ENCODE measurements at regions not wholly inside any gene's neighbourhood (a gene's known extent, or its start where the extent isn't known, plus 50 kb on each side); places are given as distances from the start of the nearest gene placed in this dataset.

- Histone ChIP-seq H3K4me3 (ENCODE audit: low read depth in 1 of 2, low read length in 2 of 2) (no peak overlapping the region), H3K36me3 (ENCODE audit: control insufficient read depth in 1 of 2, insufficient read depth in 2 of 2, low read length in 2 of 2) (no peaks in the 10 kb centered on the region), H3K27me3 (ENCODE audit: control insufficient read depth in 1 of 2, insufficient read depth in 2 of 2, low read length in 2 of 2) (no peaks in the 10 kb centered on the region), H3K27ac (ENCODE audit: low read depth, low read length) (no peak overlapping the region), H3K9ac (ENCODE audit: low read depth in 1 of 2, low read length in 2 of 2) (no peak overlapping the region), H3K9me3 (ENCODE audit: control insufficient read depth in 1 of 2, low read length in 2 of 2) (peaks cover 3 to 11% of the 10 kb centered on the region in 2 donors), H3K4me1 (ENCODE audit: control insufficient read depth in 1 of 2, insufficient read depth in 2 of 2, low read length in 2 of 2) (no peaks in the 10 kb centered on the region)
Observed at GRCh38 chr13:85095418-85096272, 703.6 kb downstream of the SLITRK6 start.

- Histone ChIP-seq H3K36me3 (ENCODE audit: control insufficient read depth in 1 of 2, insufficient read depth in 2 of 2, low read length in 2 of 2) (no peaks in the 10 kb centered on the region), H3K27ac (ENCODE audit: low read depth, low read length) (no peak overlapping the region)
Observed at GRCh38 chr13:85093808-85094207, 705.4 kb downstream of the SLITRK6 start.

GRCh38 chr13:85091631-85092234 lies 707.5 kb downstream of the SLITRK6 start:
- H3K27ac ChIP-seq (ENCODE audit: low read depth, low read length) = no peak overlapping the region
- no peaks in the 10 kb centered on the region for H3K4me1 ChIP-seq (ENCODE audit: control insufficient read depth in 1 of 2, insufficient read depth in 2 of 2, low read length in 2 of 2)
- no peaks in the 10 kb centered on the region for H3K27me3 ChIP-seq (ENCODE audit: control insufficient read depth in 1 of 2, insufficient read depth in 2 of 2, low read length in 2 of 2)
- no peak overlapping the region for H3K9ac ChIP-seq (ENCODE audit: low read depth in 1 of 2, low read length in 2 of 2)
- H3K4me3 ChIP-seq (ENCODE audit: low read depth in 1 of 2, low read length in 2 of 2) = no peak overlapping the region
- H3K36me3 ChIP-seq (ENCODE audit: control insufficient read depth in 1 of 2, insufficient read depth in 2 of 2, low read length in 2 of 2) = no peaks in the 10 kb centered on the region
- peaks cover 0 to 2% of the 10 kb centered on the region in 2 donors for H3K9me3 ChIP-seq (ENCODE audit: control insufficient read depth in 1 of 2, low read length in 2 of 2)

More at GRCh38 chr13:85093808-85094207, 705.4 kb downstream of the SLITRK6 start:
- no peak overlapping the region for H3K4me3 ChIP-seq (ENCODE audit: low read depth in 1 of 2, low read length in 2 of 2)
- H3K4me1 ChIP-seq (ENCODE audit: control insufficient read depth in 1 of 2, insufficient read depth in 2 of 2, low read length in 2 of 2) = no peaks in the 10 kb centered on the region
- no peaks in the 10 kb centered on the region for H3K27me3 ChIP-seq (ENCODE audit: control insufficient read depth in 1 of 2, insufficient read depth in 2 of 2, low read length in 2 of 2)
- no peak overlapping the region for H3K9ac ChIP-seq (ENCODE audit: low read depth in 1 of 2, low read length in 2 of 2)
- peaks cover 3 to 5% of the 10 kb centered on the region in 2 donors for H3K9me3 ChIP-seq (ENCODE audit: control insufficient read depth in 1 of 2, low read length in 2 of 2)

GRCh38 chr13:85089186-85089585 lies 710.0 kb downstream of the SLITRK6 start:
- Histone ChIP-seq H3K4me1 (ENCODE audit: control insufficient read depth in 1 of 2, insufficient read depth in 2 of 2, low read length in 2 of 2) (no peaks in the 10 kb centered on the region), H3K27me3 (ENCODE audit: control insufficient read depth in 1 of 2, insufficient read depth in 2 of 2, low read length in 2 of 2) (no peaks in the 10 kb centered on the region), H3K4me3 (ENCODE audit: low read depth in 1 of 2, low read length in 2 of 2) (no peak overlapping the region), H3K9ac (ENCODE audit: low read depth in 1 of 2, low read length in 2 of 2) (no peak overlapping the region), H3K36me3 (ENCODE audit: control insufficient read depth in 1 of 2, insufficient read depth in 2 of 2, low read length in 2 of 2) (no peaks in the 10 kb centered on the region), H3K9me3 (ENCODE audit: control insufficient read depth in 1 of 2, low read length in 2 of 2) (peaks cover 0 to 2% of the 10 kb centered on the region in 2 donors), H3K27ac (ENCODE audit: low read depth, low read length) (no peak overlapping the region)

- no peaks in the 10 kb centered on the region for H3K36me3 ChIP-seq (ENCODE audit: control insufficient read depth in 1 of 2, insufficient read depth in 2 of 2, low read length in 2 of 2)
- no peaks in the 10 kb centered on the region for H3K4me1 ChIP-seq (ENCODE audit: control insufficient read depth in 1 of 2, insufficient read depth in 2 of 2, low read length in 2 of 2)
- H3K4me3 ChIP-seq (ENCODE audit: low read depth in 1 of 2, low read length in 2 of 2) = no peak overlapping the region
- H3K9ac ChIP-seq (ENCODE audit: low read depth in 1 of 2, low read length in 2 of 2) = no peak overlapping the region
- no peak overlapping the region for H3K27ac ChIP-seq (ENCODE audit: low read depth, low read length)
- H3K27me3 ChIP-seq (ENCODE audit: control insufficient read depth in 1 of 2, insufficient read depth in 2 of 2, low read length in 2 of 2) = no peaks in the 10 kb centered on the region
- H3K9me3 ChIP-seq (ENCODE audit: control insufficient read depth in 1 of 2, low read length in 2 of 2) = peaks cover 4 to 6% of the 10 kb centered on the region in 2 donors
Observed at GRCh38 chr13:85080691-85081090, 718.5 kb downstream of the SLITRK6 start.

- H3K27ac ChIP-seq (ENCODE audit: low read depth, low read length) = no peak overlapping the region
- H3K36me3 ChIP-seq (ENCODE audit: control insufficient read depth in 1 of 2, insufficient read depth in 2 of 2, low read length in 2 of 2) = no peaks in the 10 kb centered on the region
- peaks cover 0 to 8% of the 10 kb centered on the region in 2 donors for H3K9me3 ChIP-seq (ENCODE audit: control insufficient read depth in 1 of 2, low read length in 2 of 2)
- H3K9ac ChIP-seq (ENCODE audit: low read depth in 1 of 2, low read length in 2 of 2) = no peak overlapping the region
- no peaks in the 10 kb centered on the region for H3K27me3 ChIP-seq (ENCODE audit: control insufficient read depth in 1 of 2, insufficient read depth in 2 of 2, low read length in 2 of 2)
- no peaks in the 10 kb centered on the region for H3K4me1 ChIP-seq (ENCODE audit: control insufficient read depth in 1 of 2, insufficient read depth in 2 of 2, low read length in 2 of 2)
- H3K4me3 ChIP-seq (ENCODE audit: low read depth in 1 of 2, low read length in 2 of 2) = no peak overlapping the region
Observed at GRCh38 chr13:85076343-85076742, 722.9 kb downstream of the SLITRK6 start.

- Histone ChIP-seq H3K36me3 (ENCODE audit: control insufficient read depth in 1 of 2, insufficient read depth in 2 of 2, low read length in 2 of 2) (no peaks in the 10 kb centered on the region), H3K9me3 (ENCODE audit: control insufficient read depth in 1 of 2, low read length in 2 of 2) (peaks cover 3 to 5% of the 10 kb centered on the region in 2 donors), H3K4me3 (ENCODE audit: low read depth in 1 of 2, low read length in 2 of 2) (no peak overlapping the region), H3K27ac (ENCODE audit: low read depth, low read length) (no peak overlapping the region), H3K9ac (ENCODE audit: low read depth in 1 of 2, low read length in 2 of 2) (no peak overlapping the region), H3K4me1 (ENCODE audit: control insufficient read depth in 1 of 2, insufficient read depth in 2 of 2, low read length in 2 of 2) (no peaks in the 10 kb centered on the region), H3K27me3 (ENCODE audit: control insufficient read depth in 1 of 2, insufficient read depth in 2 of 2, low read length in 2 of 2) (no peaks in the 10 kb centered on the region)
Observed at GRCh38 chr13:85074543-85075313, 724.5 kb downstream of the SLITRK6 start.

- H3K27ac ChIP-seq (ENCODE audit: low read depth, low read length) = no peak overlapping the region
- no peaks in the 10 kb centered on the region for H3K36me3 ChIP-seq (ENCODE audit: control insufficient read depth in 1 of 2, insufficient read depth in 2 of 2, low read length in 2 of 2)
- peaks cover 0 to 12% of the 10 kb centered on the region in 2 donors for H3K9me3 ChIP-seq (ENCODE audit: control insufficient read depth in 1 of 2, low read length in 2 of 2)
- H3K4me1 ChIP-seq (ENCODE audit: control insufficient read depth in 1 of 2, insufficient read depth in 2 of 2, low read length in 2 of 2) = no peaks in the 10 kb centered on the region
- H3K4me3 ChIP-seq (ENCODE audit: low read depth in 1 of 2, low read length in 2 of 2) = no peak overlapping the region
- no peak overlapping the region for H3K9ac ChIP-seq (ENCODE audit: low read depth in 1 of 2, low read length in 2 of 2)
- H3K27me3 ChIP-seq (ENCODE audit: control insufficient read depth in 1 of 2, insufficient read depth in 2 of 2, low read length in 2 of 2) = no peaks in the 10 kb centered on the region
Observed at GRCh38 chr13:85068231-85068630, 731.0 kb downstream of the SLITRK6 start.

GRCh38 chr13:85040215-85040614 lies 759.0 kb downstream of the SLITRK6 start:
- Histone ChIP-seq H3K36me3 (ENCODE audit: control insufficient read depth in 1 of 2, insufficient read depth in 2 of 2, low read length in 2 of 2) (no peaks in the 10 kb centered on the region), H3K9ac (ENCODE audit: low read depth in 1 of 2, low read length in 2 of 2) (no peak overlapping the region), H3K27ac (ENCODE audit: low read depth, low read length) (no peak overlapping the region), H3K9me3 (ENCODE audit: control insufficient read depth in 1 of 2, low read length in 2 of 2) (peaks cover 3 to 7% of the 10 kb centered on the region in 2 donors), H3K4me3 (ENCODE audit: low read depth in 1 of 2, low read length in 2 of 2) (no peak overlapping the region), H3K27me3 (ENCODE audit: control insufficient read depth in 1 of 2, insufficient read depth in 2 of 2, low read length in 2 of 2) (no peaks in the 10 kb centered on the region), H3K4me1 (ENCODE audit: control insufficient read depth in 1 of 2, insufficient read depth in 2 of 2, low read length in 2 of 2) (no peaks in the 10 kb centered on the region)

GRCh38 chr13:85031771-85032170 lies 767.4 kb downstream of the SLITRK6 start:
- Histone ChIP-seq H3K9me3 (ENCODE audit: control insufficient read depth in 1 of 2, low read length in 2 of 2) (peaks cover 5 to 10% of the 10 kb centered on the region in 2 donors), H3K4me3 (ENCODE audit: low read depth in 1 of 2, low read length in 2 of 2) (no peak overlapping the region), H3K4me1 (ENCODE audit: control insufficient read depth in 1 of 2, insufficient read depth in 2 of 2, low read length in 2 of 2) (no peaks in the 10 kb centered on the region), H3K36me3 (ENCODE audit: control insufficient read depth in 1 of 2, insufficient read depth in 2 of 2, low read length in 2 of 2) (no peaks in the 10 kb centered on the region), H3K9ac (ENCODE audit: low read depth in 1 of 2, low read length in 2 of 2) (no peak overlapping the region), H3K27me3 (ENCODE audit: control insufficient read depth in 1 of 2, insufficient read depth in 2 of 2, low read length in 2 of 2) (no peaks in the 10 kb centered on the region), H3K27ac (ENCODE audit: low read depth, low read length) (no peak overlapping the region)

Data from duodenal mucosa (tissue), 2 donors.